ENCODE measurements at regions not wholly inside any gene's neighbourhood (a gene's known extent, or its start where the extent isn't known, plus 50 kb on each side); places are given as distances from the start of the nearest gene placed in this dataset.

GRCh38 chr10:126732868-126733267 is 62.4 kb upstream of the C10orf90 start:
- H3K4me3 ChIP-seq (ENCODE audit: insufficient read depth, low read depth, low read length), result no peak overlapping the region
- ChIA-PET CTCF (no interaction called here), POLR2A (ENCODE audit: unreplicated experiment) (no interaction called here)
- no peak overlapping the region for H2AK5ac ChIP-seq (ENCODE audit: low read depth, low read length)
- H4K91ac ChIP-seq (ENCODE audit: insufficient read depth, low read depth, low read length), result no peak overlapping the region
- no peak overlapping the region for H3K4ac ChIP-seq (ENCODE audit: low read depth, low read length)
- H3K23ac ChIP-seq (ENCODE audit: low read depth, low read length), result no peak overlapping the region
- no peak for TF ChIP-seq RFX5 (IDR thresholded peaks at IDR 0.05; ENCODE audit: low read depth, low read length)
- no peak for TF ChIP-seq BHLHE40 (IDR thresholded peaks at IDR 0.05; ENCODE audit: low read depth, low read length)
- TF ChIP-seq USF2 (IDR thresholded peaks at IDR 0.05; ENCODE audit: low read depth, low read length), result no peak
- no peak for TF ChIP-seq RCOR1 (IDR thresholded peaks at IDR 0.05; ENCODE audit: insufficient replicate concordance, low read length)
- no peak for TF ChIP-seq FOS (IDR thresholded peaks at IDR 0.05; ENCODE audit: low read depth, low read length)
- no peak for TF ChIP-seq MXI1 (IDR thresholded peaks at IDR 0.05; ENCODE audit: borderline replicate concordance, low read depth, low read length)
- TF ChIP-seq CEBPB (IDR thresholded peaks at IDR 0.05; ENCODE audit: low read depth, low read length), result no peak
- no peak for TF ChIP-seq MAFK (IDR thresholded peaks at IDR 0.05; ENCODE audit: low read depth, low read length)
- TF ChIP-seq CHD1 (IDR thresholded peaks at IDR 0.05; ENCODE audit: low read depth, low read length), result no peak
- no peak for TF ChIP-seq MAZ (IDR thresholded peaks at IDR 0.05; ENCODE audit: borderline replicate concordance, low read depth, low read length)
- no peak for TF ChIP-seq ELK1 (IDR thresholded peaks at IDR 0.05; ENCODE audit: borderline replicate concordance, low read depth, low read length)
- TF ChIP-seq RAD21 (IDR thresholded peaks at IDR 0.05; ENCODE audit: low read length), result no peak
- no peaks in the 10 kb centered on the region for H4K20me1 ChIP-seq (ENCODE audit: insufficient read depth, low read length)
- in situ Hi-C loops (cut with MboI; ENCODE audit: low sequenced_read_pairs) (loop anchor here (25.0 kb wide), 1 partner anchor 796 kb away; no protein-coding TSS in a partner anchor), dilution Hi-C loops (cut with HindIII; ENCODE audit: low sequenced_read_pairs, unreplicated experiment) (no loop called here), intact Hi-C loops (cut with micrococcal nuclease) (no loop called here)
- no peak overlapping the region for H2BK20ac ChIP-seq (ENCODE audit: low read depth, low read length)
- no CpG with 5 or more reads among the region's 5 CpGs for WGBS, 2 experiments (ENCODE audit: extremely low coverage in 2 of 2, insufficient read length in 1 of 2)
- no peak overlapping the region for H3K9ac ChIP-seq (ENCODE audit: low read depth, low read length)
- no peaks in the 10 kb centered on the region for H3K36me3 ChIP-seq (ENCODE audit: control insufficient read depth, insufficient read depth, low read length)
- H4K5ac ChIP-seq (ENCODE audit: low read depth, low read length), result no peak overlapping the region
- no peak overlapping the region for H2BK5ac ChIP-seq (ENCODE audit: low read depth, low read length, poor library complexity, severe bottlenecking)
- no peak overlapping the region for H3K56ac ChIP-seq (ENCODE audit: extremely low read depth, insufficient read depth, low read length)
- no peak overlapping the region for H3K18ac ChIP-seq (ENCODE audit: low read depth, low read length)
- DNase-seq (no peak), ATAC-seq (ENCODE audit: low read depth) (no peak)
- no peaks in the 10 kb centered on the region for H3K79me1 ChIP-seq (ENCODE audit: low read depth in 1 of 2, low read length in 2 of 2)
- no peak overlapping the region for H4K8ac ChIP-seq (ENCODE audit: low read depth in 2 of 2, low read length in 2 of 2)
- no peak overlapping the region for H2BK15ac ChIP-seq (ENCODE audit: low read depth, low read length)
- H2AK9ac ChIP-seq (replicated peaks; ENCODE audit: low read depth, low read length, poor library complexity), result no peak overlapping the region
- no peaks in the 10 kb centered on the region for H3K27me3 ChIP-seq (ENCODE audit: control insufficient read depth, insufficient read depth, low read length)
- no peak overlapping the region for H3K27ac ChIP-seq (ENCODE audit: insufficient read depth, low read length)
- no peaks in the 10 kb centered on the region for H3K4me1 ChIP-seq (ENCODE audit: control insufficient read depth, insufficient read depth, low read length)
- no peak overlapping the region for H2AFZ ChIP-seq (replicated peaks; ENCODE audit: low read length, poor library complexity)
- H3K4me2 ChIP-seq (ENCODE audit: low read depth, low read length), result no peak overlapping the region
- no peaks in the 10 kb centered on the region for H3K9me1 ChIP-seq (ENCODE audit: insufficient read depth, low read length)
- no peak overlapping the region for H3K14ac ChIP-seq (replicated peaks; ENCODE audit: low read depth, low read length)
- BruUV-seq (replicated peaks), result no TSS peak
- no peaks in the 10 kb centered on the region for H3K9me3 ChIP-seq (ENCODE audit: control insufficient read depth, insufficient read depth, low read length)
- no peak overlapping the region for H2BK120ac ChIP-seq (ENCODE audit: low read depth, low read length)

All from IMR-90 (cell line).